ENCODE measurements at regions not wholly inside any gene's neighbourhood (a gene's known extent, or its start where the extent isn't known, plus 50 kb on each side); places are given as distances from the start of the nearest gene placed in this dataset.

DNA sequence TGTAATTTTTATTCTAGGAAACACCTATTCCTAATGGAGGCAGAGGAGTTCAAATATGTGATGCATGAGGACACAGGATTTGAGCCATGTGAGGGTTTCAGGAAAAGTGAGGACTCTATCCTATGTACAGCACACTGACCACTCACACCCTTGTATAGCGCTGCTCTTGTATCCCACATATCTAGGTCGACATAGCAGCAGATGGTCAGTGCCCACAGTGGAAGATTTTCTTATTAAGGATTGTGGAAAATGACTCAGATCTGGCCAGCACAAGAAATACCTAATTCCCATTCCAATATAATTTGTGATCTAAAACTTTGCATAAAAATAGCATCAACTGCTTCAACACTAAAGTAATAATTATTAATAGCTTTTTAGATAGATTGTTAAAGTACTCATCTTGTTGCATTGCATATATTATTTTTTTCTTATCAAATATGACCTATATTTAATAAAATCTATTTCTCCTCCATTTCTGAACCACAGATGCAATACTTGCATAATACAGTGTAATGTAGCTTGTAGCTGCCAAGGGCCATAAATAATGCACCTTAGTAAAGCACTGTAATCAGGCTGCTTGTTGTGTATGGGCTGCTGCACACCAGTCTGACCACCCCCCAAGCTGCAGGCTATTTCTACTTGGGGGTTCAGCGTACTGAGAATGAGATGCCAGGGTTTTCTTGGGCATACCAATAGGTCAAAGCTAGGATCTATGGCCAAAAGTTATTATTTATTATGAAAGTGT, 442.2 kb upstream of the CWC22 start:
- TF ChIP-seq EP300 (IDR thresholded peaks at IDR 0.05; ENCODE audit: borderline replicate concordance in 1 of 2, low read depth in 1 of 2, low read length in 1 of 2) (no peak), TAF1 (IDR thresholded peaks at IDR 0.05; ENCODE audit: borderline replicate concordance, low read depth, low read length) (no peak), SIN3A (IDR thresholded peaks at IDR 0.05; ENCODE audit: borderline replicate concordance, low read depth, low read length) (no peak), ELF1 (IDR thresholded peaks at IDR 0.05) (no peak), EZH2phosphoT487 (IDR thresholded peaks at IDR 0.05; ENCODE audit: borderline replicate concordance, low read depth) (no peak), SMC3 (IDR thresholded peaks at IDR 0.05; ENCODE audit: low read depth, low read length) (no peak)

Data from SK-N-SH (cell line).